ENCODE measurements at regions not wholly inside any gene's neighbourhood (a gene's known extent, or its start where the extent isn't known, plus 50 kb on each side); places are given as distances from the start of the nearest gene placed in this dataset.

- Histone ChIP-seq H3K9me3 (ENCODE audit: control insufficient read depth, low read length) (no peaks in the 10 kb centered on the region), H3K4me1 (ENCODE audit: control insufficient read depth, insufficient read depth, low read length, poor library complexity, severe bottlenecking) (no peaks in the 10 kb centered on the region), H3K27ac (ENCODE audit: low read depth, low read length, severe bottlenecking) (no peak overlapping the region), H3K4me3 (ENCODE audit: extremely low read depth, insufficient read depth, low read length, poor library complexity, severe bottlenecking) (no peak overlapping the region), H3K36me3 (ENCODE audit: control insufficient read depth, insufficient read depth, low read length) (no peaks in the 10 kb centered on the region)
- WGBS, 2 experiments (ENCODE audit: insufficient coverage in 2 of 2): 90 to 100% methylated on average over 2 to 3 of the region's 6 CpGs
Observed at GRCh38 chr2:223418131-223418530, 184.0 kb downstream of the SCG2 start.

DNA sequence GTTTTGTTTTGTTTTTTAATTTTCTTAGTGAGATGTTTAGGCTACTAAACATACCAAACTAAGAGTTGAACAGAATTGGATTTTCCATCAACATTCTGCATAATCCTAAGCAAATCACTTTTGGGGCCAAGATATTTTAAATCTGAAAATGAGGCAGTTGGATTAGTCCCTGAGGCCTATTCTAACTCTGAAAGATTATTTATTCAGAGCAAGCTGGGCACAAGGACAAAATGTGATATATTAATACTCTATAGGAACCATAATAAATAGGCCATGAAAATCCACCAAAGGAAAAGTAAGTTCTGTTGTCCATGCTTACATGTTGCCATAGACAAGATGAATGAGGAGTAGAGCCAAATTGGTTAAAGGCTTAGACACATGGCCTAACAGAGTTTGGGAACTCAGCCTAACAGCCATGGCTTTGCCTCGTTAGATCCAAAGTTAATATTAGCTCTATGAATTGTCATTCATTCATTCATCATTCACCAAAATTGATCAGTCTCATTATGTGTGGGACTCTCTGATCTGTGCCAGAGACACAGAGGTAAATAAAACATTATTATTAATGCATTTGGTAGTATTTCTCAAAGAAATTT is 183.5 kb downstream of the SCG2 start:
- Histone ChIP-seq H3K4me1 (ENCODE audit: control insufficient read depth, insufficient read depth, low read length, poor library complexity, severe bottlenecking) (no peaks in the 10 kb centered on the region), H3K27ac (ENCODE audit: low read depth, low read length, severe bottlenecking) (no peak overlapping the region), H3K9me3 (ENCODE audit: control insufficient read depth, low read length) (no peaks in the 10 kb centered on the region), H3K4me3 (ENCODE audit: extremely low read depth, insufficient read depth, low read length, poor library complexity, severe bottlenecking) (no peak overlapping the region), H3K36me3 (ENCODE audit: control insufficient read depth, insufficient read depth, low read length) (no peaks in the 10 kb centered on the region)
- no CpG with 5 or more reads among the region's 1 CpG for WGBS, 2 experiments (ENCODE audit: insufficient coverage in 2 of 2)

GRCh38 chr2:223420048-223420447 is 182.1 kb downstream of the SCG2 start:
- no peaks in the 10 kb centered on the region for H3K36me3 ChIP-seq (ENCODE audit: control insufficient read depth, insufficient read depth, low read length)
- H3K4me3 ChIP-seq (ENCODE audit: extremely low read depth, insufficient read depth, low read length, poor library complexity, severe bottlenecking): no peak overlapping the region
- WGBS, 2 experiments (ENCODE audit: insufficient coverage in 2 of 2): 100% methylated on average over 1 of the region's 1 CpG; no CpG with 5 or more reads in 1 of the 2 experiments

GRCh38 chr2:223431479-223431878 is 170.7 kb downstream of the SCG2 start:
- no peaks in the 10 kb centered on the region for H3K4me1 ChIP-seq (ENCODE audit: control insufficient read depth, insufficient read depth, low read length, poor library complexity, severe bottlenecking)
- H3K27ac ChIP-seq (ENCODE audit: low read depth, low read length, severe bottlenecking): no peak overlapping the region
- no peaks in the 10 kb centered on the region for H3K9me3 ChIP-seq (ENCODE audit: control insufficient read depth, low read length)
- no CpG with 5 or more reads among the region's 1 CpG for WGBS, 2 experiments (ENCODE audit: insufficient coverage in 2 of 2)
- H3K4me3 ChIP-seq (ENCODE audit: extremely low read depth, insufficient read depth, low read length, poor library complexity, severe bottlenecking): no peak overlapping the region
- no peaks in the 10 kb centered on the region for H3K36me3 ChIP-seq (ENCODE audit: control insufficient read depth, insufficient read depth, low read length)

More at GRCh38 chr2:223420048-223420447, 182.1 kb downstream of the SCG2 start:
- no peaks in the 10 kb centered on the region for H3K9me3 ChIP-seq (ENCODE audit: control insufficient read depth, low read length)
- H3K4me1 ChIP-seq (ENCODE audit: control insufficient read depth, insufficient read depth, low read length, poor library complexity, severe bottlenecking): no peaks in the 10 kb centered on the region
- no peak overlapping the region for H3K27ac ChIP-seq (ENCODE audit: low read depth, low read length, severe bottlenecking)

- H3K4me3 ChIP-seq (ENCODE audit: extremely low read depth, insufficient read depth, low read length, poor library complexity, severe bottlenecking): no peak overlapping the region
- H3K27ac ChIP-seq (ENCODE audit: low read depth, low read length, severe bottlenecking): no peak overlapping the region
- H3K4me1 ChIP-seq (ENCODE audit: control insufficient read depth, insufficient read depth, low read length, poor library complexity, severe bottlenecking): no peaks in the 10 kb centered on the region
- no peaks in the 10 kb centered on the region for H3K36me3 ChIP-seq (ENCODE audit: control insufficient read depth, insufficient read depth, low read length)
- no peaks in the 10 kb centered on the region for H3K9me3 ChIP-seq (ENCODE audit: control insufficient read depth, low read length)
- WGBS, 2 experiments (ENCODE audit: insufficient coverage in 2 of 2): 100% methylated on average over 1 of the region's 5 CpGs; no CpG with 5 or more reads in 1 of the 2 experiments
Observed at GRCh38 chr2:223433461-223433860, 168.7 kb downstream of the SCG2 start.

- H3K4me1 ChIP-seq (ENCODE audit: control insufficient read depth, insufficient read depth, low read length, poor library complexity, severe bottlenecking): no peaks in the 10 kb centered on the region
- no peaks in the 10 kb centered on the region for H3K9me3 ChIP-seq (ENCODE audit: control insufficient read depth, low read length)
- H3K4me3 ChIP-seq (ENCODE audit: extremely low read depth, insufficient read depth, low read length, poor library complexity, severe bottlenecking): no peak overlapping the region
- H3K27ac ChIP-seq (ENCODE audit: low read depth, low read length, severe bottlenecking): no peak overlapping the region
- WGBS, 2 experiments (ENCODE audit: insufficient coverage in 2 of 2): 75% methylated on average over 2 of the region's 4 CpGs; no CpG with 5 or more reads in 1 of the 2 experiments
- H3K36me3 ChIP-seq (ENCODE audit: control insufficient read depth, insufficient read depth, low read length): no peaks in the 10 kb centered on the region
Observed at GRCh38 chr2:223437788-223438187, 164.4 kb downstream of the SCG2 start.

GRCh38 chr2:223439184-223439583 is 163.0 kb downstream of the SCG2 start:
- H3K4me3 ChIP-seq (ENCODE audit: extremely low read depth, insufficient read depth, low read length, poor library complexity, severe bottlenecking): no peak overlapping the region
- no peaks in the 10 kb centered on the region for H3K36me3 ChIP-seq (ENCODE audit: control insufficient read depth, insufficient read depth, low read length)
- H3K27ac ChIP-seq (ENCODE audit: low read depth, low read length, severe bottlenecking): no peak overlapping the region
- no peaks in the 10 kb centered on the region for H3K4me1 ChIP-seq (ENCODE audit: control insufficient read depth, insufficient read depth, low read length, poor library complexity, severe bottlenecking)
- no CpG with 5 or more reads among the region's 1 CpG for WGBS, 2 experiments (ENCODE audit: insufficient coverage in 2 of 2)
- no peaks in the 10 kb centered on the region for H3K9me3 ChIP-seq (ENCODE audit: control insufficient read depth, low read length)

DNA sequence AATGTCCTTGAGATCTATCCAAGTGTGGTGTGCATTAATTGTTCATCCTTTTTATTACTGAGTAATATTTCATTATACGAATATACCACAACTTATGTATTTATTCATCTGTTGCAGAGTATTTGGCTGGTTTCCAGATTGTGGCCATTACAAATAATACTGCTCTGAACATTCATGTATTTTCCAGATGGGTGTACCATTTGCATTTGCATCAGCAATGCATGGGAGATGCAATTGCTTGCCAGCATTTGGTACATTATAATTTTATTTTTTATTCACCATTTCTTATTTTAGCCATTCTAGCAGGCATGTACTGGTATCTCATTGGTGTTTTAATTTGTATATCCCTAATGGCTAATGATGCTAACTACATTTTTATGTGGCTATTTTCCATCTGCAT is 162.4 kb downstream of the SCG2 start:
- Histone ChIP-seq H3K9me3 (ENCODE audit: control insufficient read depth, low read length) (no peaks in the 10 kb centered on the region), H3K4me1 (ENCODE audit: control insufficient read depth, insufficient read depth, low read length, poor library complexity, severe bottlenecking) (no peaks in the 10 kb centered on the region), H3K36me3 (ENCODE audit: control insufficient read depth, insufficient read depth, low read length) (no peaks in the 10 kb centered on the region), H3K4me3 (ENCODE audit: extremely low read depth, insufficient read depth, low read length, poor library complexity, severe bottlenecking) (no peak overlapping the region), H3K27ac (ENCODE audit: low read depth, low read length, severe bottlenecking) (no peak overlapping the region)
- WGBS, 2 experiments (ENCODE audit: insufficient coverage in 2 of 2): no CpG with 5 or more reads among the region's 1 CpG

- no peaks in the 10 kb centered on the region for H3K9me3 ChIP-seq (ENCODE audit: control insufficient read depth, low read length)
- no peak overlapping the region for H3K4me3 ChIP-seq (ENCODE audit: extremely low read depth, insufficient read depth, low read length, poor library complexity, severe bottlenecking)
- no peak overlapping the region for H3K27ac ChIP-seq (ENCODE audit: low read depth, low read length, severe bottlenecking)
- H3K36me3 ChIP-seq (ENCODE audit: control insufficient read depth, insufficient read depth, low read length): no peaks in the 10 kb centered on the region
- WGBS, 2 experiments (ENCODE audit: insufficient coverage in 2 of 2): 90 to 91% methylated on average over 1 of the region's 2 CpGs
- H3K4me1 ChIP-seq (ENCODE audit: control insufficient read depth, insufficient read depth, low read length, poor library complexity, severe bottlenecking): no peaks in the 10 kb centered on the region
Observed at GRCh38 chr2:223442847-223443246, 159.3 kb downstream of the SCG2 start.

- Histone ChIP-seq H3K36me3 (ENCODE audit: control insufficient read depth, insufficient read depth, low read length) (no peaks in the 10 kb centered on the region), H3K4me3 (ENCODE audit: extremely low read depth, insufficient read depth, low read length, poor library complexity, severe bottlenecking) (no peak overlapping the region), H3K9me3 (ENCODE audit: control insufficient read depth, low read length) (no peaks in the 10 kb centered on the region), H3K27ac (ENCODE audit: low read depth, low read length, severe bottlenecking) (no peak overlapping the region), H3K4me1 (ENCODE audit: control insufficient read depth, insufficient read depth, low read length, poor library complexity, severe bottlenecking) (no peaks in the 10 kb centered on the region)
- WGBS, 2 experiments (ENCODE audit: insufficient coverage in 2 of 2): 57 to 100% methylated on average over 1 of the region's 3 CpGs
Observed at GRCh38 chr2:223450246-223450645, 151.9 kb downstream of the SCG2 start.

- H3K4me3 ChIP-seq (ENCODE audit: extremely low read depth, insufficient read depth, low read length, poor library complexity, severe bottlenecking): no peak overlapping the region
- WGBS, 2 experiments (ENCODE audit: insufficient coverage in 2 of 2): 72% methylated on average over 2 of the region's 2 CpGs; no CpG with 5 or more reads in 1 of the 2 experiments
- H3K4me1 ChIP-seq (ENCODE audit: control insufficient read depth, insufficient read depth, low read length, poor library complexity, severe bottlenecking): no peaks in the 10 kb centered on the region
- H3K27ac ChIP-seq (ENCODE audit: low read depth, low read length, severe bottlenecking): no peak overlapping the region
- H3K36me3 ChIP-seq (ENCODE audit: control insufficient read depth, insufficient read depth, low read length): no peaks in the 10 kb centered on the region
- H3K9me3 ChIP-seq (ENCODE audit: control insufficient read depth, low read length): peaks cover 3% of the 10 kb centered on the region
Observed at GRCh38 chr2:223457301-223457700, 144.9 kb downstream of the SCG2 start.
